SK-N-MC (cell line): ENCODE measurements at regions not wholly inside any gene's neighbourhood (a gene's known extent, or its start where the extent isn't known, plus 50 kb on each side); places are given as distances from the start of the nearest gene placed in this dataset.

Source experiments
- EZH2 ChIP-seq: fragments of 200-600 bp; sonication (generic); IDR thresholded peaks from one replicate; pipeline ENCODE4 v1.6.1; 2017; ENCODE audit warnings: antibody characterized with exemption
- FOXP2 ChIP-seq: optimal IDR thresholded peaks from 2 replicates; pipeline ENCODE3; 2011; ENCODE audit warnings: mild to moderate bottlenecking, moderate library complexity; ENCODE audit not compliant: insufficient read depth; ENCODE audit errors: extremely low read length, control extremely low read depth
- POLR2AphosphoS5 ChIP-seq: IDR thresholded peaks from 2 replicates; pipeline ENCODE4 v1.6.1; 2012; ENCODE audit warnings: mild to moderate bottlenecking, low read depth, low read length, borderline replicate concordance

DNA sequence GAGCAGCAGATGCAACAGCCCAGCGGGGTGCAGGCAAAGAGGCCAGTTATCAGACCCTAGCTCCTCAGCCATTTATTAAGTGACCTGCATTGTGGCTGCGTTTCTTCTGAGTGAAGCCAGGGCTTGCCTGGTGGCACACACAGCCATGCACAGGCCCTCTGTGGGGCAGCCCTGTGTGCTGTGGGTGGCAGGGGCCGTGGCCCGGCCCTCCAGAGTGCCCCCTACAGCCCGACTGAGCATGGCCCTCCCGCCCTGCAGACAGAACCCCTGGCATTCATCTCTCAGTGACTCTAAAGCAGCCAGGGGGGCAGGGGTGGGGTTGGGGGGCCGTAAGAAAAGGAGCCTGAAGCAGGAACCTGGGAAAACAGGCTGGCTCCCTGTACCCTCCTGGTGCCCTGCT is 226.0 kb upstream of the PWP1 start:
- no peak for TF ChIP-seq EZH2
- TF ChIP-seq POLR2AphosphoS5: no peak
- no peak for TF ChIP-seq FOXP2
